Neuron (in vitro differentiated cells): ENCODE measurements at regions not wholly inside any gene's neighbourhood (a gene's known extent, or its start where the extent isn't known, plus 50 kb on each side); places are given as distances from the start of the nearest gene placed in this dataset.
"Not testable (repeated sequence)": the region's sequence is repeated elsewhere in the genome, so short reads cannot be mapped to it uniquely, and the experiment has no call there.

Experiments used
- H2AFZ ChIP-seq: one replicate; pipeline ENCODE4 v1.6.1; 2013; ENCODE audit warnings: low read depth, mild to moderate bottlenecking, inconsistent platforms, low read length, moderate library complexity
- H3K27me3 ChIP-seq: one replicate; pipeline ENCODE4 v1.6.1; 2013; ENCODE audit warnings: low read length; ENCODE audit not compliant: insufficient read depth
- H3K36me3 ChIP-seq: one replicate; pipeline ENCODE4 v1.6.1; 2013; ENCODE audit warnings: low read length; ENCODE audit not compliant: insufficient read depth
- H3K4me1 ChIP-seq: one replicate; pipeline ENCODE4 v1.6.1; 2013; ENCODE audit warnings: low read length; ENCODE audit not compliant: insufficient read depth
- H3K4me3 ChIP-seq: 2 replicates; pipeline ENCODE4 v1.5.1; 2013; ENCODE audit warnings: mild to moderate bottlenecking, low read length, moderate library complexity
- H3K9me3 ChIP-seq: one replicate; pipeline ENCODE4 v1.6.1; 2013; ENCODE audit warnings: low read length

GRCh38 chr17:54521137-54521536 is 379.5 kb upstream of the TOM1L1 start:
- no peak overlapping the region for H2AFZ ChIP-seq
- H3K4me3 ChIP-seq: no peak overlapping the region
- H3K27me3 ChIP-seq: no peaks in the 10 kb centered on the region
- H3K4me1 ChIP-seq: no peaks in the 10 kb centered on the region
- no peaks in the 10 kb centered on the region for H3K36me3 ChIP-seq
- H3K9me3 ChIP-seq: no peaks in the 10 kb centered on the region

- Histone ChIP-seq H3K9me3 (no peaks in the 10 kb centered on the region), H2AFZ (no peak overlapping the region), H3K4me3 (no peak overlapping the region), H3K36me3 (no peaks in the 10 kb centered on the region), H3K27me3 (no peaks in the 10 kb centered on the region), H3K4me1 (no peaks in the 10 kb centered on the region)
Measured at GRCh38 chr17:54524501-54524900, 376.2 kb upstream of the TOM1L1 start.

GRCh38 chr17:54527941-54528340 is 372.7 kb upstream of the TOM1L1 start:
- Histone ChIP-seq H3K4me3 (no peak overlapping the region), H2AFZ (no peak overlapping the region), H3K27me3 (no peaks in the 10 kb centered on the region)

GRCh38 chr17:54530398-54530797 is 370.3 kb upstream of the TOM1L1 start:
- no peaks in the 10 kb centered on the region for H3K36me3 ChIP-seq
- no peaks in the 10 kb centered on the region for H3K9me3 ChIP-seq
- H3K27me3 ChIP-seq: no peaks in the 10 kb centered on the region
- H3K4me1 ChIP-seq: no peaks in the 10 kb centered on the region
- H3K4me3 ChIP-seq: no peak overlapping the region
- H2AFZ ChIP-seq: no peak overlapping the region

More at GRCh38 chr17:54527941-54528340, 372.7 kb upstream of the TOM1L1 start:
- no peaks in the 10 kb centered on the region for H3K4me1 ChIP-seq
- no peaks in the 10 kb centered on the region for H3K36me3 ChIP-seq
- H3K9me3 ChIP-seq: no peaks in the 10 kb centered on the region

- Histone ChIP-seq H3K9me3 (no peaks in the 10 kb centered on the region), H3K27me3 (no peaks in the 10 kb centered on the region), H2AFZ (no peak overlapping the region), H3K4me1 (no peaks in the 10 kb centered on the region), H3K36me3 (no peaks in the 10 kb centered on the region), H3K4me3 (no peak overlapping the region)
Measured at GRCh38 chr17:54536306-54536705, 364.3 kb upstream of the TOM1L1 start.

- no peak overlapping the region for H3K4me3 ChIP-seq
- no peaks in the 10 kb centered on the region for H3K27me3 ChIP-seq
- no peaks in the 10 kb centered on the region for H3K4me1 ChIP-seq
- no peaks in the 10 kb centered on the region for H3K36me3 ChIP-seq
- no peak overlapping the region for H2AFZ ChIP-seq
- no peaks in the 10 kb centered on the region for H3K9me3 ChIP-seq
Measured at GRCh38 chr17:54537656-54538055, 363.0 kb upstream of the TOM1L1 start.

- Histone ChIP-seq H3K4me3 (no peak overlapping the region), H3K27me3 (no peaks in the 10 kb centered on the region), H3K9me3 (no peaks in the 10 kb centered on the region), H3K36me3 (no peaks in the 10 kb centered on the region), H3K4me1 (no peaks in the 10 kb centered on the region), H2AFZ (no peak overlapping the region)
Measured at GRCh38 chr17:54544249-54544648, 356.4 kb upstream of the TOM1L1 start.

GRCh38 chr17:54559883-54560282 is 340.8 kb upstream of the TOM1L1 start:
- H3K36me3 ChIP-seq: no peaks in the 10 kb centered on the region
- no peaks in the 10 kb centered on the region for H3K9me3 ChIP-seq
- H3K4me1 ChIP-seq: no peaks in the 10 kb centered on the region

GRCh38 chr17:54608634-54609155 is 292.0 kb upstream of the TOM1L1 start:
- Histone ChIP-seq H3K27me3 (no peaks in the 10 kb centered on the region), H3K4me1 (peaks cover 15% of the 10 kb centered on the region), H2AFZ (no peak overlapping the region), H3K4me3 (no peak overlapping the region), H3K36me3 (no peaks in the 10 kb centered on the region), H3K9me3 (peaks cover 2% of the 10 kb centered on the region)

More at GRCh38 chr17:54559883-54560282, 340.8 kb upstream of the TOM1L1 start:
- Histone ChIP-seq H3K4me3 (no peak overlapping the region), H3K27me3 (no peaks in the 10 kb centered on the region), H2AFZ (no peak overlapping the region)

GRCh38 chr17:54620399-54620978 is 280.2 kb upstream of the TOM1L1 start:
- H3K36me3 ChIP-seq: no peaks in the 10 kb centered on the region
- no peaks in the 10 kb centered on the region for H3K4me1 ChIP-seq
- H2AFZ ChIP-seq: no peak overlapping the region
- H3K9me3 ChIP-seq: no peaks in the 10 kb centered on the region
- H3K27me3 ChIP-seq: no peaks in the 10 kb centered on the region
- H3K4me3 ChIP-seq: no peak overlapping the region

- H3K27me3 ChIP-seq: no peaks in the 10 kb centered on the region
- no peak overlapping the region for H2AFZ ChIP-seq
- no peaks in the 10 kb centered on the region for H3K9me3 ChIP-seq
- H3K4me3 ChIP-seq: no peak overlapping the region
- no peaks in the 10 kb centered on the region for H3K4me1 ChIP-seq
- H3K36me3 ChIP-seq: no peaks in the 10 kb centered on the region
Measured at GRCh38 chr17:54623746-54624145, 276.9 kb upstream of the TOM1L1 start.

GRCh38 chr17:54626146-54626703 is 274.4 kb upstream of the TOM1L1 start:
- no peaks in the 10 kb centered on the region for H3K4me1 ChIP-seq
- no peak overlapping the region for H3K4me3 ChIP-seq
- no peaks in the 10 kb centered on the region for H3K36me3 ChIP-seq
- H3K9me3 ChIP-seq: no peaks in the 10 kb centered on the region
- H2AFZ ChIP-seq: no peak overlapping the region
- H3K27me3 ChIP-seq: no peaks in the 10 kb centered on the region

GRCh38 chr17:54639426-54639825 is 261.2 kb upstream of the TOM1L1 start:
- not testable (repeated sequence) for H3K9me3 ChIP-seq, H3K27me3 ChIP-seq, H3K36me3 ChIP-seq, H2AFZ ChIP-seq, H3K4me1 ChIP-seq, H3K4me3 ChIP-seq
